GM12872 (cell line): ENCODE measurements at regions not wholly inside any gene's neighbourhood (a gene's known extent, or its start where the extent isn't known, plus 50 kb on each side); places are given as distances from the start of the nearest gene placed in this dataset.

Source experiments
- TF ChIP-seq, protein P1 (sequence below): IDR thresholded peaks from 3 replicates; pipeline ENCODE4 v1.5.1; 2011; ENCODE audit warnings: low read depth, mild to moderate bottlenecking, low read length, moderate library complexity; ENCODE audit not compliant: insufficient read depth

DNA sequence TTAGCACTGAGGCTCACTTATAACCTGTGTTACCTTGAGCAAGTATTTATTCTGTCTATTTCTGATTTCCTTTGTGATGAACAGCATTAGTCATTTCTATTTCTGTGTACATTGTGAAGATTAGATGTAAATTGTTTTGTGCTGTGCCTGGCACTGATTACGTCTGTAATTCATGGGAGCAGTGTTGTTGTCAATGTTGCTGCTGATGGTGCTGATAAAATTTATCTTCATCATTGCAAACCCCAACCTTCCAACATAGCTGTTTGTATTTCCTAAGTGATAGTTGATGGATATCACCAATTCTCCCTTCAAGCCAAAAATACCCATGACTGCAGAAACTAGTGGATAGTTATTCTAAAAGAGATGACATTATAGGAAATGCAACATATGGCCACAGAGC lies 400.5 kb upstream of the GRM3 start:
- TF ChIP-seq, protein P1, sequence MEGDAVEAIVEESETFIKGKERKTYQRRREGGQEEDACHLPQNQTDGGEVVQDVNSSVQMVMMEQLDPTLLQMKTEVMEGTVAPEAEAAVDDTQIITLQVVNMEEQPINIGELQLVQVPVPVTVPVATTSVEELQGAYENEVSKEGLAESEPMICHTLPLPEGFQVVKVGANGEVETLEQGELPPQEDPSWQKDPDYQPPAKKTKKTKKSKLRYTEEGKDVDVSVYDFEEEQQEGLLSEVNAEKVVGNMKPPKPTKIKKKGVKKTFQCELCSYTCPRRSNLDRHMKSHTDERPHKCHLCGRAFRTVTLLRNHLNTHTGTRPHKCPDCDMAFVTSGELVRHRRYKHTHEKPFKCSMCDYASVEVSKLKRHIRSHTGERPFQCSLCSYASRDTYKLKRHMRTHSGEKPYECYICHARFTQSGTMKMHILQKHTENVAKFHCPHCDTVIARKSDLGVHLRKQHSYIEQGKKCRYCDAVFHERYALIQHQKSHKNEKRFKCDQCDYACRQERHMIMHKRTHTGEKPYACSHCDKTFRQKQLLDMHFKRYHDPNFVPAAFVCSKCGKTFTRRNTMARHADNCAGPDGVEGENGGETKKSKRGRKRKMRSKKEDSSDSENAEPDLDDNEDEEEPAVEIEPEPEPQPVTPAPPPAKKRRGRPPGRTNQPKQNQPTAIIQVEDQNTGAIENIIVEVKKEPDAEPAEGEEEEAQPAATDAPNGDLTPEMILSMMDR = no peak

DNA sequence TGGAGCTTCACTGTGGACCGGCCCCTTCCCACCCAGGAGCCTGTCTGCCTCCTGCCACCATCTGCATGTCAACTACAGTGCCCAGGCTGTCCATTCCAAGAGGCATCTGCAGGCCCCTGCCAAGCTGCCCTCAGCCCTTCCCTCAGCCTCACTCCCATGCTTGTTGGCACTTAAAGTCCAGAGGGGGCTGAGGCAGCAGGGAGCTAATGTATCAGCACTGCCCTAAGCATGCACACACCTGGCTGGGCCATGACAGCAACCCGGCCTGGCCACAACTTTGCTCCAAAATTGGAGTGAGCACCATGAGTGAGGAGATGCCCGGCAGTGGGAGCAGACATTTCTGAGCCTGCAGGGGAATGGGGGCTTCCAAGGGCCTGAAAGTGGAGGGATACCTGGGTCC lies 417.5 kb upstream of the GRM3 start:
- TF ChIP-seq, protein P1 = no peak

DNA sequence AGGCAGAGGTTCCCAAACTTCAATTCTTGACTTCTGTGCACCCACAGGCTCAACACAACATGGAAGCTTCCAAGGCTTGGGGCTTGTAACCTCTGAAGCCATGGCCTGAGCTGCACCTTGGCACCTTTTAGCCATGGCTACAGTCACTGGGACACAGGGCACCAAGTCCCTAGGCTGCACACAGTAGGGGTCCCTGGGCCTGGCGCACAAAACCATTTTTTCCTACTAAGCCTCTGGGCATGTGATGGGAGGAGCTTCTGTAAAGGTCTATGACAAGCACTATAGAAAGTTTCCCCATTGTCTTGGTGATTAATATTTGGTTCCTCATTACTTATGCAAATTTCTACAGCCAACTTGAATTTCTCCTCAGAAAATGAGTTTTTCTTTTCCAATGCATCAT lies 420.9 kb upstream of the GRM3 start:
- TF ChIP-seq, protein P1 = no peak

DNA sequence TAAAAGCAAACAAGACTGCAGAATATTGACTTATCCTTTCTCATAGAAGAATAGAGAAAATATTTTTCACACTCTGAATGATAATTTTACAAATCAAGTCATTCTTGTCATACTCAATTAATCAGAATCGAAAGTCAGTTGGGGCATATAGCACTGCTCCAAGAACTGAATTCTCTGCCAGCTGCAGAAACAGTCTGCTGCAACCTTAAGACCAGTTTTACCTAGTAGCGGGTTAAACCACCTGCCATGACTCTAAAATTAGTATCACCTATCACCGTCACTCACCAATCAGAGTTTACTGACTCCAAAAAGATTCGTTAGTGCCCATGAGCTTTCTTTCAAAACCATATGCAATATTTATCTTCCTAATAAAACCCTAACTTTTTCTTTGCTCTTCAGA lies 429.0 kb upstream of the GRM3 start:
- TF ChIP-seq, protein P1 = no peak

DNA sequence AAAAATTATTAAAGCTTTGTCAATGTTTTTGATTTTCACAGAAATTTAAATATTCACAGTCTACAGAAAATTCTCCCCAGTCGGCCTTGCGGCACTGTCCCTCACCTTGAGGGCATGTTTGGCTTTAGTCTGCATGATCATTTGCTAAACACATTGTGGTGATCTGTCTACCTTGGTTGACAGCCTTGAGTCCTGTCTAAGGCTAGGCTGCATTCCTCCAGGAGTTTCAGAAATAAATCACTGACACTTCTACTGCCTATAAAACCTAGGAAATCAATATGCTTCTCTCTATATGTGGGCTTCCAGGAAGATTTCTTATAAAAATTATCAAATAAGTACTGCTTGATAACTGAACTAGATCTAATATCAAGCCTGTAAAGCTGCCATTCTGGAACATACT lies 430.7 kb upstream of the GRM3 start:
- TF ChIP-seq, protein P1 = no peak

DNA sequence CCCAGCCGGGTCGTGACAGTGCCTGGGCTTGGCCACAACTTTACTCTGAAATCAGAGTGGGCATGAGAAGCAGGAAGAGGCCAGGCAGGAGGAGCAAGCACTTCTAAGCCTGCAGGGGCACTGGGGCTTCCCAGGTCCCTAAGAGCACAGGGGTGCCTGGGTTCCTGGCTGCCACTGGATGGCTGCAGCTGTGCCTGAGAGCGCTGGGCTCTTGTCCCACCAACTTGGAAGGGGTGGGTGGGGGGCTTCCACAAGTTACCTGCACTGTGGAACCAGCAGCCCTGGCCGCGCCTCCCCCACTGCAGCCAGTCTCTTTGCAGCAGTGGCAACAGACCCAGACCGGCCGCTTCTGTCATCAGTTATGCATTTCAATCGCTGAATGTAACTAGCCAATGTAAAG lies 434.7 kb upstream of the GRM3 start:
- TF ChIP-seq, protein P1 = no peak

DNA sequence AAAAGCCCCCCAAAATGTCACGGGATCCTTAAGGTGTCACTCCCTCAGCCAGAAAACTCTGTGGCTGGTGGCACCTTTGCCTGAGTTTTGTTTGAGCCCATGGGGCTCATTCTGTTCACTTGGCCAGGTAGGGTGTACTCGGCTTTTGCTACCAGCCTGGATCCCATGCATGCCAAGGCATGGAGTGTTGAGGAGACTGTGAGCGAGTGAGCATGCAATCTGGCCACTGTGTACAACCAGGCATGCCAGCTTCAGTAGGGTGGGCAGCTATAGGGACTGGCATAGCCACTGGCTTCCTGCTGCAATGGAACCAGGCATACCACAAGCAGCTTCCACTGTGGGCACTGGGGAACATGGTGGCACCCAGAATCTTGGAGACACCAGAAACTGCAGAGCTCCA lies 436.0 kb upstream of the GRM3 start:
- TF ChIP-seq, protein P1 = no peak

DNA sequence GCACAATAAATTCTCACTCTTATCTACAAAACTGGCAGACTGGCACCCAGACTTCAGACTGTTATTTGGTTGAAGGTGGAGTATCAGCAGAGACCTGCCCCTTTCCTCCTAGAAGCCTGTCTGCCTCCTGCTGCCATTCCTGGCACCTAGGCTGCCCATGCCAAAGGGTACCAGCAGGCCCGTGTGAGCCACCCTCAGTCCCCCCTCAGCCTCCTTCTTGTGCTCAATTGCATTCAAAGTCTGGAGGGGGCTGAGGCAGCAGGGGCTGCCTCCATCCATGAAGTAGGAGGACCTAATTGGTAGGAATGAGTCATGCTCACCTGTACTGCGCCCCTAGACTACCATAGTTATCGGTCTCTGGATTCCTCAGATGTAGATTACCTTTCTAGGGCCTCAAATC lies 440.9 kb upstream of the GRM3 start:
- TF ChIP-seq, protein P1 = no peak
